Lung (tissue), 11 donors: ENCODE measurements at regions not wholly inside any gene's neighbourhood (a gene's known extent, or its start where the extent isn't known, plus 50 kb on each side); places are given as distances from the start of the nearest gene placed in this dataset.

Source experiments
- ATAC-seq: fragments of 200-7000 bp; cut with Tn5 transposase; one replicate; pipeline ENCODE4 v1.9.1; 2020; ENCODE audit warnings: moderate number of reproducible peaks; ENCODE audit not compliant: insufficient read depth, low FRiP score
- DNase-seq, 3 donors: peaks; one replicate each; pipeline ENCODE4 v3.0.0-alpha.2; 2013 to 2017
- H3K27ac ChIP-seq, 2 donors: one replicate each; pipeline ENCODE4 v1.5.1; 2013; ENCODE audit warnings: mild to moderate bottlenecking in 2 of 2, moderate library complexity in 2 of 2, control low read depth in 1 of 2, inconsistent platforms in 1 of 2, low read depth in 1 of 2, low read length in 1 of 2
- H3K27me3 ChIP-seq, 3 donors: one replicate each; pipeline ENCODE4 v1.5.1; 2013; ENCODE audit warnings: low read length in 2 of 3; ENCODE audit not compliant: control insufficient read depth in 3 of 3, insufficient read depth in 3 of 3
- H3K36me3 ChIP-seq, 4 donors: one replicate each; pipeline ENCODE4 v1.5.1; 2013; ENCODE audit warnings: low read length in 4 of 4, mild to moderate bottlenecking in 1 of 4, moderate library complexity in 1 of 4; ENCODE audit not compliant: control insufficient read depth in 4 of 4, insufficient read depth in 4 of 4
- H3K4me1 ChIP-seq, 5 donors: one replicate each; pipeline ENCODE4 v1.5.1; 2013; ENCODE audit warnings: low read length in 5 of 5, mild to moderate bottlenecking in 2 of 5, moderate library complexity in 1 of 5; ENCODE audit not compliant: control insufficient read depth in 5 of 5, insufficient read depth in 5 of 5
- H3K4me3 ChIP-seq: one replicate; pipeline ENCODE4 v1.5.1; 2013; ENCODE audit warnings: mild to moderate bottlenecking, control low read depth, moderate library complexity
- H3K9ac ChIP-seq, 2 donors: one replicate each; pipeline ENCODE4 v1.5.1; 2013; ENCODE audit warnings: low read length in 2 of 2, control low read depth in 1 of 2; ENCODE audit not compliant: insufficient read depth in 1 of 2
- H3K9me3 ChIP-seq, 4 donors: one replicate each; pipeline ENCODE4 v1.5.1; 2013; ENCODE audit warnings: low read length in 3 of 4, mild to moderate bottlenecking in 1 of 4, moderate library complexity in 1 of 4; ENCODE audit not compliant: control insufficient read depth in 4 of 4, insufficient read depth in 3 of 4
- WGBS, 2 donors: extraction: QIAGEN DNeasy Blood & Tissue Kit; methylation state at CpG; one replicate each; pipeline ENCODE4 v1.1.7; 2013; 5-methylcytosine and 5-hydroxymethylcytosine counted together
- TF ChIP-seq, protein P1 (sequence below): IDR thresholded peaks from 2 replicates; pipeline ENCODE4 v1.5.1; 2012; ENCODE audit warnings: mild to moderate bottlenecking; ENCODE audit errors: control extremely low read depth, extremely low read depth
- donor health status: control.
- donor health status: control.
- donor health status: Bipolar disorder and iron deficiency.
- donor health status: healthy.
- donor health status: DM: yes; HTN: yes; CAD: no.

DNA sequence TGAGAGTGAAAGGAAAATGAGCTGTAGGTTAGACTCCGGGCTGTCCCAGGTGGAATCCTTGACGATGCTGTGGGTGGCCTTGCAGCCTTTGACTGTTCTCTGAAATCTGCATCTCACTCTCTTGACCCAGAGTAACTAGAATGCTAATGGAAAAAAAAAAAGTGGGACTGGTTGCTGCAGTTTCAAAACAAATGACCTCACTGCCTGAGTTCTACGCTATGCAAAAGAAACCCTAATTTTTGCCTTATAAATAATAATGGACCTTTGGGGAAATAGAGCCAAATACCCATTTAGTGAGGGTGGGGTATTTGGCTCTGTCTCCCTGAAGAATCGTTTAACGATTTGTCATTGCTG, 309.7 kb upstream of the C2CD4B start:
- no peak overlapping the region for H3K27ac ChIP-seq
- ATAC-seq (no peak), DNase-seq (peak in 1 of 3 donors; percentile 42)
- H3K9ac ChIP-seq: no peak overlapping the region
- WGBS, 2 donors: 71 to 84% methylated on average over 5 of the region's 5 CpGs
- peaks cover 6 to 15% (median 7%) of the 10 kb centered on the region in 5 donors for H3K4me1 ChIP-seq
- no peaks in the 10 kb centered on the region for H3K27me3 ChIP-seq
- TF ChIP-seq, protein P1, sequence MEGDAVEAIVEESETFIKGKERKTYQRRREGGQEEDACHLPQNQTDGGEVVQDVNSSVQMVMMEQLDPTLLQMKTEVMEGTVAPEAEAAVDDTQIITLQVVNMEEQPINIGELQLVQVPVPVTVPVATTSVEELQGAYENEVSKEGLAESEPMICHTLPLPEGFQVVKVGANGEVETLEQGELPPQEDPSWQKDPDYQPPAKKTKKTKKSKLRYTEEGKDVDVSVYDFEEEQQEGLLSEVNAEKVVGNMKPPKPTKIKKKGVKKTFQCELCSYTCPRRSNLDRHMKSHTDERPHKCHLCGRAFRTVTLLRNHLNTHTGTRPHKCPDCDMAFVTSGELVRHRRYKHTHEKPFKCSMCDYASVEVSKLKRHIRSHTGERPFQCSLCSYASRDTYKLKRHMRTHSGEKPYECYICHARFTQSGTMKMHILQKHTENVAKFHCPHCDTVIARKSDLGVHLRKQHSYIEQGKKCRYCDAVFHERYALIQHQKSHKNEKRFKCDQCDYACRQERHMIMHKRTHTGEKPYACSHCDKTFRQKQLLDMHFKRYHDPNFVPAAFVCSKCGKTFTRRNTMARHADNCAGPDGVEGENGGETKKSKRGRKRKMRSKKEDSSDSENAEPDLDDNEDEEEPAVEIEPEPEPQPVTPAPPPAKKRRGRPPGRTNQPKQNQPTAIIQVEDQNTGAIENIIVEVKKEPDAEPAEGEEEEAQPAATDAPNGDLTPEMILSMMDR: no peak
- H3K36me3 ChIP-seq: no peaks in the 10 kb centered on the region
- H3K9me3 ChIP-seq: no peaks in the 10 kb centered on the region
- H3K4me3 ChIP-seq: no peak overlapping the region

- Histone ChIP-seq H3K36me3 (no peaks in the 10 kb centered on the region), H3K9me3 (no peaks in the 10 kb centered on the region), H3K27me3 (no peaks in the 10 kb centered on the region), H3K4me3 (no peak overlapping the region), H3K4me1 (peaks cover under 1 to 12% (median 4%) of the 10 kb centered on the region in 5 donors), H3K9ac (no peak overlapping the region), H3K27ac (no peak overlapping the region)
- 90 to 96% methylated on average over 2 of the region's 2 CpGs for WGBS, 2 donors
- ATAC-seq (no peak), DNase-seq (no peak)
- TF ChIP-seq, protein P1: no peak
Observed at GRCh38 chr15:62475591-62475990, 310.5 kb upstream of the C2CD4B start.

GRCh38 chr15:62476163-62476562, 311.1 kb upstream of the C2CD4B start:
- ATAC-seq: no peak
- Histone ChIP-seq H3K27me3 (no peaks in the 10 kb centered on the region), H3K27ac (no peak overlapping the region), H3K9ac (no peak overlapping the region), H3K36me3 (no peaks in the 10 kb centered on the region), H3K4me1 (peaks cover 0 to 12% (median 4%) of the 10 kb centered on the region in 5 donors), H3K9me3 (no peaks in the 10 kb centered on the region), H3K4me3 (no peak overlapping the region)
- WGBS, 2 donors: 95 to 97% methylated on average over 9 of the region's 9 CpGs
- DNase-seq: no peak
- TF ChIP-seq, protein P1: no peak

GRCh38 chr15:62477929-62478328, 312.8 kb upstream of the C2CD4B start:
- H3K27ac ChIP-seq: no peak overlapping the region
- DNase-seq: no peak
- no peaks in the 10 kb centered on the region for H3K27me3 ChIP-seq
- H3K4me3 ChIP-seq: no peak overlapping the region
- TF ChIP-seq, protein P1: no peak
- 77 to 84% methylated on average over 7 to 9 of the region's 9 CpGs for WGBS, 2 donors
- no peaks in the 10 kb centered on the region for H3K36me3 ChIP-seq
- no peak overlapping the region for H3K9ac ChIP-seq
- no peak for ATAC-seq
- peaks cover 0 to 8% (median 4%) of the 10 kb centered on the region in 5 donors for H3K4me1 ChIP-seq
- peaks cover 0 to 3% (median 0%) of the 10 kb centered on the region in 4 donors for H3K9me3 ChIP-seq
